DMS 273 treated with DMSO at 0.1 percent for 48 hours (cell line): ENCODE measurements at regions not wholly inside any gene's neighbourhood (a gene's known extent, or its start where the extent isn't known, plus 50 kb on each side); places are given as distances from the start of the nearest gene placed in this dataset.
"Not testable (repeated sequence)": the region's sequence is repeated elsewhere in the genome, so short reads cannot be mapped to it uniquely, and the experiment has no call there.

Experiments
- DNase-seq: peaks from one replicate; lab custom pipeline; 2025; lab: John Stamatoyannopoulos, UW

GRCh38 chr13:65679240-65679639, 1550.9 kb downstream of the PCDH9 start:
- DNase-seq = no peak

GRCh38 chr13:65677906-65678305, 1552.2 kb downstream of the PCDH9 start:
- DNase-seq = no peak

GRCh38 chr13:65675383-65675782, 1554.8 kb downstream of the PCDH9 start:
- DNase-seq = not testable (repeated sequence)

GRCh38 chr13:65670014-65670625, 1560.0 kb downstream of the PCDH9 start:
- DNase-seq = no peak

GRCh38 chr13:65660731-65661130, 1569.4 kb downstream of the PCDH9 start:
- DNase-seq = no peak

GRCh38 chr13:65656740-65657329, 1573.3 kb downstream of the PCDH9 start:
- peak; percentile 1 for DNase-seq

- DNase-seq = no peak
Observed at GRCh38 chr13:65653613-65654012, 1576.5 kb downstream of the PCDH9 start.

GRCh38 chr13:65650321-65650720, 1579.8 kb downstream of the PCDH9 start:
- no peak for DNase-seq

- no peak for DNase-seq
Observed at GRCh38 chr13:65642996-65643395, 1587.1 kb downstream of the PCDH9 start.

- DNase-seq = no peak
Observed at GRCh38 chr13:65642301-65642700, 1587.8 kb downstream of the PCDH9 start.

GRCh38 chr13:65638572-65639168, 1591.5 kb downstream of the PCDH9 start:
- no peak for DNase-seq

GRCh38 chr13:65633806-65634205, 1596.3 kb downstream of the PCDH9 start:
- DNase-seq = no peak

- no peak for DNase-seq
Observed at GRCh38 chr13:65631078-65631477, 1599.1 kb downstream of the PCDH9 start.

GRCh38 chr13:65629926-65630325, 1600.2 kb downstream of the PCDH9 start:
- DNase-seq = no peak

GRCh38 chr13:65623148-65623547, 1607.0 kb downstream of the PCDH9 start:
- no peak for DNase-seq

- no peak for DNase-seq
Observed at GRCh38 chr13:65615506-65615905, 1614.6 kb downstream of the PCDH9 start.

GRCh38 chr13:65613004-65613403, 1617.1 kb downstream of the PCDH9 start:
- no peak for DNase-seq

GRCh38 chr13:65609350-65609749, 1620.8 kb downstream of the PCDH9 start:
- no peak for DNase-seq

- no peak for DNase-seq
Observed at GRCh38 chr13:65606622-65607021, 1623.5 kb downstream of the PCDH9 start.

- DNase-seq = no peak
Observed at GRCh38 chr13:65605396-65605795, 1624.7 kb downstream of the PCDH9 start.

GRCh38 chr13:65603160-65603559, 1627.0 kb downstream of the PCDH9 start:
- no peak for DNase-seq

- DNase-seq = no peak
Observed at GRCh38 chr13:65601855-65602254, 1628.3 kb downstream of the PCDH9 start.

- DNase-seq = no peak
Observed at GRCh38 chr13:65600702-65601101, 1629.4 kb downstream of the PCDH9 start.
